ENCODE measurements at regions not wholly inside any gene's neighbourhood (a gene's known extent, or its start where the extent isn't known, plus 50 kb on each side); places are given as distances from the start of the nearest gene placed in this dataset.

DNA sequence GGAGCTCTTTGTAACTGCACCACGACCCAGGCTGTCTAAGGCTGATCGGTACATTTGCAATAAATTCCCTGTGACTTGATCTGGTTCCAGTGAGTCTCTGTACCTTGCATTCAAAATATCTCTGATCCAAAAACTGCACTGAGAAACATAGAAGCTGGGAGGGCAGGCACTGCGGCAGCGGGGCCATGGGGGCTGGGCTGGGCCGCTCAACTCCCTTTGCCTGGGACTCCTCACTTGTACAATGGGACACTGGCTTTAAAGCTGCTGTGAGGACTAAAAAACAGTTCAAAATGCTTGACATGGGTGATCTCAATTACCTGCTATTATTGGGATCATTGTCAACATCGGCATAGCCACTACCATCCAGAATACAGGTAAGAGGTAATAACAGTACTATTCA, 644.0 kb downstream of the AJAP1 start:
- TF ChIP-seq, protein P1, sequence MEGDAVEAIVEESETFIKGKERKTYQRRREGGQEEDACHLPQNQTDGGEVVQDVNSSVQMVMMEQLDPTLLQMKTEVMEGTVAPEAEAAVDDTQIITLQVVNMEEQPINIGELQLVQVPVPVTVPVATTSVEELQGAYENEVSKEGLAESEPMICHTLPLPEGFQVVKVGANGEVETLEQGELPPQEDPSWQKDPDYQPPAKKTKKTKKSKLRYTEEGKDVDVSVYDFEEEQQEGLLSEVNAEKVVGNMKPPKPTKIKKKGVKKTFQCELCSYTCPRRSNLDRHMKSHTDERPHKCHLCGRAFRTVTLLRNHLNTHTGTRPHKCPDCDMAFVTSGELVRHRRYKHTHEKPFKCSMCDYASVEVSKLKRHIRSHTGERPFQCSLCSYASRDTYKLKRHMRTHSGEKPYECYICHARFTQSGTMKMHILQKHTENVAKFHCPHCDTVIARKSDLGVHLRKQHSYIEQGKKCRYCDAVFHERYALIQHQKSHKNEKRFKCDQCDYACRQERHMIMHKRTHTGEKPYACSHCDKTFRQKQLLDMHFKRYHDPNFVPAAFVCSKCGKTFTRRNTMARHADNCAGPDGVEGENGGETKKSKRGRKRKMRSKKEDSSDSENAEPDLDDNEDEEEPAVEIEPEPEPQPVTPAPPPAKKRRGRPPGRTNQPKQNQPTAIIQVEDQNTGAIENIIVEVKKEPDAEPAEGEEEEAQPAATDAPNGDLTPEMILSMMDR (IDR thresholded peaks at IDR 0.05; ENCODE audit: poor library complexity, severe bottlenecking) = no peak
- no peak for TF ChIP-seq RAD21 (conservative IDR thresholded peaks at IDR 0.05)
